B cell (primary cell): ENCODE measurements at regions not wholly inside any gene's neighbourhood (a gene's known extent, or its start where the extent isn't known, plus 50 kb on each side); places are given as distances from the start of the nearest gene placed in this dataset.

Experiments used
- EZH2 ChIP-seq: IDR thresholded peaks from 2 replicates; pipeline ENCODE4 v1.6.1; 2012; ENCODE audit warnings: borderline replicate concordance, low read depth, mild to moderate bottlenecking, moderate library complexity, low read length; ENCODE audit not compliant: insufficient read depth, poor library complexity, severe bottlenecking
- TF ChIP-seq, protein P1 (sequence below): fragments of 200-600 bp; IDR thresholded peaks from one replicate; pipeline ENCODE4 v1.8.0; 2022; ENCODE audit warnings: antibody characterized with exemption, mild to moderate bottlenecking

DNA sequence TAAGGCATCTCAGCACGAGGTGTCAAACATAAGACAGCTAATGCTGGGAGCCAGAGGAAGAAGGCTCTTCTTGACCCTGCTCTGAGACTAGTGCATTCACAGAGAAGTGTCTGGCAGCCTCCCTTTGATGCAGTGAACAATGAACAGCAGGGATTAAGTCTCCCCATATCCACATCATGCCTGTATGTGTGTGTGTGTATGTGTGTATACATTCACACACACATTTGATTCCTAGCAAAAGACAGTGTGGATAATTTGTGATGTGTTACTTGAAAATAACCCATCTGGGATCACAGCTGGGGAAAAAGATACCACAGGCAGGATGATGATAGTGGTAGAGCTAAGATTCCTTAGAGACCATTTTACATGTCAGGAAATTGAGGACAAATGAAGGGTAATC is 485.9 kb upstream of the GOT2 start:
- TF ChIP-seq, protein P1, sequence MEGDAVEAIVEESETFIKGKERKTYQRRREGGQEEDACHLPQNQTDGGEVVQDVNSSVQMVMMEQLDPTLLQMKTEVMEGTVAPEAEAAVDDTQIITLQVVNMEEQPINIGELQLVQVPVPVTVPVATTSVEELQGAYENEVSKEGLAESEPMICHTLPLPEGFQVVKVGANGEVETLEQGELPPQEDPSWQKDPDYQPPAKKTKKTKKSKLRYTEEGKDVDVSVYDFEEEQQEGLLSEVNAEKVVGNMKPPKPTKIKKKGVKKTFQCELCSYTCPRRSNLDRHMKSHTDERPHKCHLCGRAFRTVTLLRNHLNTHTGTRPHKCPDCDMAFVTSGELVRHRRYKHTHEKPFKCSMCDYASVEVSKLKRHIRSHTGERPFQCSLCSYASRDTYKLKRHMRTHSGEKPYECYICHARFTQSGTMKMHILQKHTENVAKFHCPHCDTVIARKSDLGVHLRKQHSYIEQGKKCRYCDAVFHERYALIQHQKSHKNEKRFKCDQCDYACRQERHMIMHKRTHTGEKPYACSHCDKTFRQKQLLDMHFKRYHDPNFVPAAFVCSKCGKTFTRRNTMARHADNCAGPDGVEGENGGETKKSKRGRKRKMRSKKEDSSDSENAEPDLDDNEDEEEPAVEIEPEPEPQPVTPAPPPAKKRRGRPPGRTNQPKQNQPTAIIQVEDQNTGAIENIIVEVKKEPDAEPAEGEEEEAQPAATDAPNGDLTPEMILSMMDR, result no peak
- no peak for TF ChIP-seq EZH2
